GM12892 (cell line): ENCODE measurements at regions not wholly inside any gene's neighbourhood (a gene's known extent, or its start where the extent isn't known, plus 50 kb on each side); places are given as distances from the start of the nearest gene placed in this dataset.

Experiments
- DNase-seq: peaks from one replicate; pipeline ENCODE4 v3.0.0; 2011; ENCODE audit not compliant: insufficient read length
- FAIRE-seq: peaks from 2 replicates; lab custom pipeline; 2011; peaks lifted over from hg19 to GRCh38; lab: Jason Lieb, UNC
- POLR2A ChIP-seq: IDR thresholded peaks from 2 replicates; pipeline ENCODE4 v1.6.1; 2011; ENCODE audit warnings: low read depth, low read length, control low read depth
- POLR2AphosphoS5 ChIP-seq: IDR thresholded peaks from 2 replicates; pipeline ENCODE4 v1.6.1; 2011; ENCODE audit warnings: low read depth, low read length, control low read depth
- TAF1 ChIP-seq: IDR thresholded peaks from 2 replicates; pipeline ENCODE4 v1.6.1; 2011; ENCODE audit warnings: low read depth, mild to moderate bottlenecking, control low read depth, low read length, borderline replicate concordance

- peak; percentile 95 for FAIRE-seq
- DNase-seq, result no peak
- TF ChIP-seq POLR2A (peak; percentile 36; the same call in 1 of the 2 replicates), POLR2AphosphoS5 (peak; percentile 46; the same call in 1 of the 2 replicates), TAF1 (no peak)
Measured at GRCh38 chr6:159106627-159107241, 61.9 kb upstream of the TAGAP start.

- FAIRE-seq, result peak; percentile 30
- TF ChIP-seq POLR2AphosphoS5 (no peak), POLR2A (no peak), TAF1 (no peak)
- no peak for DNase-seq
Measured at GRCh38 chr6:159105716-159106115, 60.9 kb upstream of the TAGAP start.

- no peak for DNase-seq
Measured at GRCh38 chr6:159104931-159105330, 60.1 kb upstream of the TAGAP start.

GRCh38 chr6:159104163-159104925, 59.6 kb upstream of the TAGAP start:
- DNase-seq (peak; percentile 71), FAIRE-seq (peak; percentile 94)
- no peak for TF ChIP-seq TAF1
- no peak for TF ChIP-seq POLR2AphosphoS5
- no peak for TF ChIP-seq POLR2A

More at GRCh38 chr6:159104931-159105330, 60.1 kb upstream of the TAGAP start:
- FAIRE-seq, result no peak
- TF ChIP-seq TAF1 (no peak), POLR2A (peak; percentile 45; the same call in 1 of the 2 replicates), POLR2AphosphoS5 (no peak)

- TF ChIP-seq TAF1, result no peak
- no peak for TF ChIP-seq POLR2A
- no peak for TF ChIP-seq POLR2AphosphoS5
- FAIRE-seq, result no peak
- DNase-seq, result no peak
Measured at GRCh38 chr6:159103396-159104162, 58.8 kb upstream of the TAGAP start.

DNA sequence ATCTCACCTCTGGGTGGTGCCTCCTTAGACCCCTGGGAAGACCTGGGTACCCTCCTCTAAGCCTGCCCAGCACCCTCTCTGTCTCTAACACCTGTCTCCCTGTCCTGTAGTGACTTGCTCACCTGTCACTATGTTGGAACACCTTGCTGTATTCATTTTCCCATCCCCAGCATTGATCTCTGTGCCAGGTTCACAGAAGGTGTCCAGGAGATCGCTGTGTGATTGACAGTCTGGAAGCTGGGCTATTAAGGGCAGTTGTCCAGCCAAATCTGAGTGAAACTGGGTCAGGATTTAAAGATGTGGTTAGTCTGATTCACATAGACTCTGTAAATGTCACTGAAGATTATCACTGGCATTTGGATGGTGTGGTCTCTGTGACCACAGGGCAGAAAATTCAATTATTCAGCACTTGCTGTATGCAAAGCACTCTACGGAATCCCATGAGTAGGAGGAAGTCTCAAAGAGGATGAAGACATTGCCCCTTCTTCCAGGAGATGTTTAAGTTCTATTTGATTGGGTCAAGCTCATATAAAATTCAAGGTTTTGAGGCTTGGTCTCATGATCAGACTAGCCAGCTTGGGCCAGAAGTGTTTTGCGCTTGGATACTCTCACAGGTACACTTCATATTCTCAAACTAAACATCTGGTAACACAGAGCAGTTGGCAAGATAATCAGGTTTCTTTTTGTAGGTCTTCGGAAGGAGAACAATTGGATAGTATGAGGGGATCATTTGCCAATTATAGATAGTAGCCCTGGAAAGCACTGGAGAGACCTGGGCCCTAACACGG, 57.8 kb upstream of the TAGAP start:
- FAIRE-seq (no peak), DNase-seq (no peak)
- TF ChIP-seq POLR2A (no peak), POLR2AphosphoS5 (no peak)

DNA sequence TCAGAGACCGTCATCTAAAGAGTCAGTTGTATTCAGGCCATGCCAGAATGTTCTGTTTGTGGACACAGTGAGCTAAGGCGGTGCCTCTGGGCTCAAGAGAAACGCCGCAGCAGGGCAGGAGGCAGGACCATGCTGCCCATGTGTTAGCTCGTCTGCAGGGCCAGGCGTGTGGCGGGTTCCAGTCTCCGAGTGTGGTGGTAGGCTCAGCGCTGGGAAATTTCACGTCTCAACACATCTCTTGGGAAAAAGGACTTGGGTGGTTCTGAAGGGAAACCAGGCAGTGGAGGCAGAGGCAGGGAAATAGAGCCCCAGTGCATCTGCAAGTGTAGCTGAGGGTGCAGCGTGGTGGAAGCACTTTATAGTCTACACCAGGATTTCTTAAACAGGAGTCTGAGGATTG, 56.9 kb upstream of the TAGAP start:
- DNase-seq (no peak), FAIRE-seq (no peak)
- TF ChIP-seq TAF1 (no peak), POLR2AphosphoS5 (no peak), POLR2A (no peak)

GRCh38 chr6:159100395-159101182, 55.8 kb upstream of the TAGAP start:
- FAIRE-seq (no peak), DNase-seq (no peak)
- TF ChIP-seq POLR2AphosphoS5 (no peak), TAF1 (no peak), POLR2A (no peak)

GRCh38 chr6:159099961-159100360, 55.2 kb upstream of the TAGAP start:
- FAIRE-seq, result no peak
- TF ChIP-seq POLR2AphosphoS5, result no peak
- TF ChIP-seq POLR2A, result no peak
- TF ChIP-seq TAF1, result no peak
- DNase-seq, result no peak

DNA sequence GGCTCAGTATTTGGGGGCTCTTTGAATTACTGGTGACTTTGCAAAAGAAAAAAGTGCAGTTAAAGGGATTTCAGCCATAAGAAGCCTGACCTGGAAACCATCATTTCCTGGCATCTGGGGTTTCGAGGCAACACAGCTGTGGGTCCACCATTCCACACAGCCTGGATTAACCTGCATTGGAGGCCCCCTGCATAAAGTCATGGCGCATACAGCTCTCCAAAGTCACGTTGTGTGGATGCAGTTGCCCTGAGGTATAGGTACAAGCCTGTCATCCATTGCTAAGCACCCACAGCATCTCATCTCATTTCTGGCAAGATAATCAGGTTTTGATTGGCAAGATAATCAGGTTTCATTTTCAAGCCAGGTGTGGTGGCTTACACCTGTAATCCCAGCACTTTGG, 54.5 kb upstream of the TAGAP start:
- FAIRE-seq (no peak), DNase-seq (no peak)
- no peak for TF ChIP-seq POLR2AphosphoS5
- no peak for TF ChIP-seq POLR2A
- TF ChIP-seq TAF1, result no peak
